HepG2 (cell line): ENCODE measurements at regions not wholly inside any gene's neighbourhood (a gene's known extent, or its start where the extent isn't known, plus 50 kb on each side); places are given as distances from the start of the nearest gene placed in this dataset.

ENCODE experiments used
- ATAC-seq: fragments of 200-7000 bp; cut with Tn5 transposase; 3 replicates; pipeline ENCODE4 v1.9.1; 2020; ENCODE audit warnings: mild to moderate bottlenecking, moderate library complexity
- BruUV-seq: library from RNA; stranded (reverse); fragments of 400-500 nt; replicated peaks from 2 replicates; lab custom pipeline; 2021; lab: Mats Ljungman, UMichigan
- CTCF ChIA-PET: fragments of 300-600 bp; formaldehyde crosslinking; extraction: SDS; loops from one replicate; lab custom pipeline; 2021; ENCODE audit warnings: low total read pairs, inconsistent platforms, low intra/inter-chr PET ratio; lab: Yijun Ruan, JAX
- POLR2A ChIA-PET: fragments of 350-600 bp; sonication (Branson Sonifier 250); formaldehyde crosslinking; loops from one replicate; lab custom pipeline; 2020; ENCODE audit warnings: antibody characterized with exemption, inconsistent platforms; lab: Yijun Ruan, JAX
- DNase-seq: peaks from one replicate; pipeline ENCODE4 v3.0.0-alpha.2; 2015; ENCODE audit warnings: low spot score
- FAIRE-seq: peaks from 3 replicates; lab custom pipeline; 2011; peaks lifted over from hg19 to GRCh38; lab: Jason Lieb, UNC
- H2AFZ ChIP-seq: one replicate; pipeline ENCODE4 v1.6.1; 2011; ENCODE audit warnings: low read length, inconsistent platforms
- H3K27ac ChIP-seq: fragments of 300-600 bp; 3 replicates; pipeline ENCODE4 v1.8.0; 2011; ENCODE audit warnings: mixed run types, mild to moderate bottlenecking, mixed read lengths, low read length, inconsistent platforms; ENCODE audit not compliant: insufficient read depth; ENCODE audit errors: extremely low read length
- H3K27me3 ChIP-seq, 2 experiments: fragments of 200-600 bp in 1 of 2; 2 replicates in 1 of 2; 3 replicates in 1 of 2; pipeline versions ENCODE4 v1.6.0 to v1.8.0; 2011; ENCODE audit warnings: low read length in 2 of 2, mild to moderate bottlenecking in 2 of 2, moderate library complexity in 2 of 2, inconsistent platforms in 1 of 2; ENCODE audit not compliant: insufficient read depth in 2 of 2, control insufficient read depth in 1 of 2
- H3K36me3 ChIP-seq, 2 experiments: fragments of 200-600 bp in 1 of 2; replicated peaks in 1 of 2; 2 replicates in 1 of 2; 3 replicates in 1 of 2; pipeline versions ENCODE4 v1.5.1 to v1.8.0; 2011; ENCODE audit warnings: low read length in 2 of 2, inconsistent platforms in 1 of 2; ENCODE audit not compliant: insufficient read depth in 2 of 2, control insufficient read depth in 1 of 2
- H3K4me1 ChIP-seq: 2 replicates; pipeline ENCODE4 v1.5.1; 2012; ENCODE audit warnings: low read length, inconsistent platforms; ENCODE audit not compliant: insufficient read depth
- H3K4me2 ChIP-seq: 2 replicates; pipeline ENCODE4 v1.6.0; 2011; ENCODE audit warnings: low read depth, low read length, inconsistent platforms
- H3K4me3 ChIP-seq, 3 experiments: fragments of 200-600 bp in 1 of 3; sonication (generic), shearing (Covaris generic) in 1 of 3; replicated peaks in 1 of 3; 2 replicates each; pipeline ENCODE4 v1.5.1; 2011 to 2016; ENCODE audit warnings: low read length in 3 of 3, inconsistent platforms in 2 of 3, low read depth in 2 of 3, mild to moderate bottlenecking in 2 of 3, control low read depth in 1 of 3, mixed read lengths in 1 of 3; ENCODE audit not compliant: insufficient read depth in 1 of 3
- H3K79me2 ChIP-seq: one replicate; pipeline ENCODE4 v1.6.1; 2011; ENCODE audit warnings: low read length, inconsistent platforms; ENCODE audit not compliant: insufficient read depth
- H3K9ac ChIP-seq: 2 replicates; pipeline ENCODE4 v1.6.0; 2011; ENCODE audit warnings: mild to moderate bottlenecking, low read depth, low read length, inconsistent platforms; ENCODE audit not compliant: insufficient read depth
- H3K9me3 ChIP-seq: 2 replicates; pipeline ENCODE4 v1.5.1; 2012; ENCODE audit warnings: mild to moderate bottlenecking, low read length
- H4K20me1 ChIP-seq: 2 replicates; pipeline ENCODE4 v1.6.0; 2011; ENCODE audit warnings: inconsistent platforms, mild to moderate bottlenecking, low read length, moderate library complexity; ENCODE audit not compliant: insufficient read depth
- ZNF503 ChIP-seq: sonication (generic); formaldehyde crosslinking; IDR thresholded peaks from 2 replicates; pipeline ENCODE4 v1.4.0; 2020; ENCODE audit warnings: missing genetic modification reagents
- ZNF678 ChIP-seq: sonication (generic); formaldehyde crosslinking; IDR thresholded peaks from 2 replicates; pipeline ENCODE4 v1.4.0; 2020; ENCODE audit warnings: mild to moderate bottlenecking, missing genetic modification reagents
- WGBS: methylation state at CpG from one replicate; pipeline ENCODE4 v1.1.6; 2017; ENCODE audit warnings: low lambda C conversion rate; 5-methylcytosine and 5-hydroxymethylcytosine counted together
- in situ Hi-C: cut with HindIII; loops from 2 replicates; pipeline ENCODE4 v1.10.0; 2017; ENCODE audit warnings: low pct_unique_long_range_greater_than_20kb; ENCODE audit not compliant: extremely low pct_ligation_motif_present
- intact Hi-C: fragments of 100-400 bp; cut with micrococcal nuclease; formaldehyde crosslinking; loops from one replicate; pipeline ENCODE4 v1.10.0; 2022; ENCODE audit not compliant: unreplicated experiment

GRCh38 chr4:24674279-24674678, 89.9 kb upstream of the DHX15 start:
- no TSS peak for BruUV-seq
- no peak overlapping the region for H3K27ac ChIP-seq
- POLR2A ChIA-PET, result no interaction called here
- CTCF ChIA-PET, result no interaction called here
- no peak overlapping the region for H3K9ac ChIP-seq
- H3K9me3 ChIP-seq, result no peaks in the 10 kb centered on the region
- H2AFZ ChIP-seq, result no peak overlapping the region
- 96% methylated on average over 2 of the region's 2 CpGs for WGBS
- FAIRE-seq (no peak), DNase-seq (no peak), ATAC-seq (no peak)
- no peaks in the 10 kb centered on the region for H3K27me3 ChIP-seq
- H3K4me3 ChIP-seq, result no peak overlapping the region
- no peaks in the 10 kb centered on the region for H3K79me2 ChIP-seq
- H3K36me3 ChIP-seq, result no peaks in the 10 kb centered on the region
- H3K4me1 ChIP-seq, result no peaks in the 10 kb centered on the region
- H4K20me1 ChIP-seq, result no peaks in the 10 kb centered on the region
- intact Hi-C loops, result no loop called here
- H3K4me2 ChIP-seq, result no peak overlapping the region
- in situ Hi-C loops, result no loop called here
- TF ChIP-seq ZNF678 (CRISPR knock-in tag), result no peak

- ChIA-PET POLR2A (no interaction called here), CTCF (no interaction called here)
- Histone ChIP-seq H3K4me2 (no peak overlapping the region), H2AFZ (no peak overlapping the region), H3K27ac (no peak overlapping the region), H3K4me3 (no peak overlapping the region), H3K4me1 (no peaks in the 10 kb centered on the region), H3K9ac (no peak overlapping the region), H3K9me3 (no peaks in the 10 kb centered on the region), H3K79me2 (no peaks in the 10 kb centered on the region), H4K20me1 (no peaks in the 10 kb centered on the region), H3K36me3 (no peaks in the 10 kb centered on the region), H3K27me3 (no peaks in the 10 kb centered on the region)
- DNase-seq (no peak), ATAC-seq (no peak), FAIRE-seq (no peak)
- in situ Hi-C loops (no loop called here), intact Hi-C loops (no loop called here)
- TF ChIP-seq ZNF503 (CRISPR knock-in tag), result no peak
- no TSS peak for BruUV-seq
- WGBS, result 7% methylated on average over 2 of the region's 2 CpGs
Observed at GRCh38 chr4:24675721-24676389, 91.5 kb upstream of the DHX15 start.
